ENCODE measurements at regions not wholly inside any gene's neighbourhood (a gene's known extent, or its start where the extent isn't known, plus 50 kb on each side); places are given as distances from the start of the nearest gene placed in this dataset.

GRCh38 chr12:131452444-131452860, 258.4 kb upstream of the SFSWAP start:
- Histone ChIP-seq H3K9me3 (replicated peaks; ENCODE audit: control insufficient read depth, insufficient read depth, low read depth, low read length) (no peaks in the 10 kb centered on the region), H3K4me3 (no peak overlapping the region), H3K9me1 (ENCODE audit: control insufficient read depth, insufficient read depth, low read length) (no peaks in the 10 kb centered on the region), H3K4me1 (replicated peaks in 1 of 2; ENCODE audit: control insufficient read depth in 2 of 2, insufficient read depth in 2 of 2, low read length in 2 of 2) (peaks cover 5 to 15% of the 10 kb centered on the region in 2 experiments; a peak in 4 of 5 replicates), H3K27ac (ENCODE audit: extremely low read depth, low read depth, low read length) (no peak overlapping the region), H3K27me3 (ENCODE audit: control insufficient read depth in 2 of 2, insufficient read depth in 2 of 2, low read length in 2 of 2) (peaks cover 4 to 25% of the 10 kb centered on the region in 2 experiments; a peak in 3 of 5 replicates), H4K20me1 (replicated peaks; ENCODE audit: control insufficient read depth, insufficient read depth, low read length) (no peaks in the 10 kb centered on the region), H2AFZ (ENCODE audit: low read depth, low read length) (peak overlapping the region; percentile 78), H3K79me2 (ENCODE audit: control insufficient read depth, insufficient read depth, low read length) (no peaks in the 10 kb centered on the region), H3K4me2 (ENCODE audit: insufficient read depth, low read length) (peak overlapping the region; percentile 47; the same call in 1 of the 2 replicates), H3K36me3 (ENCODE audit: control insufficient read depth, insufficient read depth, low read length) (no peaks in the 10 kb centered on the region), H3K9ac (ENCODE audit: insufficient read depth in 1 of 2, low read depth in 2 of 2, low read length in 2 of 2) (no peak overlapping the region)
- POLR2A ChIA-PET = interaction anchor here (0.7 kb wide), 2 partner anchors 102 to 128 kb away, joined by 3 to 4 read pairs; no protein-coding TSS in a partner anchor
- ATAC-seq = peak; percentile 83
- intact Hi-C loops (cut with micrococcal nuclease) (loop anchor here (5.0 to 10.0 kb wide), 5 partner anchors 60 to 338 kb away; no protein-coding TSS in a partner anchor), in situ Hi-C loops (cut with MboI) (no loop called here)
- FAIRE-seq = peak; percentile 83
- WGBS (ENCODE audit: insufficient coverage, low coverage, missing lambda C conversion rate) = 1% methylated on average over 10 of the region's 10 CpGs
- no TSS peak for BruUV-seq (replicated peaks)
- CTCF ChIA-PET (ENCODE audit: low intra/inter-chr PET ratio) = no interaction called here
- DNase-seq (ENCODE audit: extremely low read depth in 1 of 4, low spot score in 3 of 4) = peak; percentile 17 to 66 (median 44)
- TF ChIP-seq ARID2 (IDR thresholded peaks at IDR 0.05) (no peak), CTCF (IDR thresholded peaks at IDR 0.05 in 2 of 3, conservative IDR thresholded peaks at IDR 0.05 in 1 of 3; ENCODE audit: insufficient read depth in 2 of 3, low read depth in 1 of 3, low read length in 3 of 3) (peak; percentile 77 to 97 (median 83)), L3MBTL2 (IDR thresholded peaks at IDR 0.05) (peak; percentile 47; the same call in 1 of the 2 replicates), RFX1 (IDR thresholded peaks at IDR 0.05) (no peak), FOXJ3 (CRISPR knock-in tag; IDR thresholded peaks at IDR 0.05) (no peak), ZNF347 (CRISPR knock-in tag; IDR thresholded peaks at IDR 0.05; ENCODE audit: low read depth) (no peak), KAT8 (IDR thresholded peaks at IDR 0.05; ENCODE audit: low read depth) (no peak), E2F4 (CRISPR knock-in tag; IDR thresholded peaks at IDR 0.05; ENCODE audit: low read depth) (no peak), DEAF1 (CRISPR knock-in tag; IDR thresholded peaks at IDR 0.05) (peak; percentile 36; the same call in 1 of the 2 replicates), CBX1 (IDR thresholded peaks at IDR 0.05; ENCODE audit: low read depth) (no peak), MYC (IDR thresholded peaks at IDR 0.05; ENCODE audit: low read depth, low read length) (no peak), MYC (CRISPR knock-in tag; IDR thresholded peaks at IDR 0.05; ENCODE audit: borderline replicate concordance, low read depth) (no peak), RAD21 (CRISPR knock-in tag; conservative IDR thresholded peaks at IDR 0.05 in 1 of 2, IDR thresholded peaks at IDR 0.05 in 1 of 2) (peak; percentile 55 to 86), ZC3H11A (IDR thresholded peaks at IDR 0.05; ENCODE audit: low read depth, low read length) (no peak), CTBP1 (IDR thresholded peaks at IDR 0.05; ENCODE audit: borderline replicate concordance) (0 out of 2 replicates have a peak, but pooled peaks have one; percentile 27), ZNF324 (CRISPR knock-in tag; IDR thresholded peaks at IDR 0.05) (no peak), MTA3 (IDR thresholded peaks at IDR 0.05; ENCODE audit: borderline replicate concordance) (0 out of 2 replicates have a peak, but pooled peaks have one; percentile 33), SMC3 (conservative IDR thresholded peaks at IDR 0.05; ENCODE audit: insufficient read depth, low read depth, low read length) (0 out of 2 replicates have a peak, but pooled peaks have one; percentile 27), ZNF274 (IDR thresholded peaks at IDR 0.05; ENCODE audit: borderline replicate concordance, low read depth, low read length) (no peak)
